Keratinocyte (primary cell): ENCODE measurements at regions not wholly inside any gene's neighbourhood (a gene's known extent, or its start where the extent isn't known, plus 50 kb on each side); places are given as distances from the start of the nearest gene placed in this dataset.

Experiments used
- DNase-seq: peaks from one replicate; pipeline ENCODE4 v3.0.0-alpha.2; 2011; ENCODE audit warnings: low read depth, missing footprints, low spot score
- FAIRE-seq: peaks from 2 replicates; lab custom pipeline; 2011; peaks lifted over from hg19 to GRCh38; lab: Jason Lieb, UNC
- H2AFZ ChIP-seq: 2 replicates; pipeline ENCODE4 v1.6.0; 2012; ENCODE audit warnings: low read length, control low read depth, inconsistent platforms; ENCODE audit not compliant: control insufficient read depth
- H3K27ac ChIP-seq: 2 replicates; pipeline ENCODE4 v1.5.1; 2011; ENCODE audit warnings: low read length; ENCODE audit not compliant: control insufficient read depth, insufficient read depth
- H3K27me3 ChIP-seq: 3 replicates; pipeline ENCODE4 v1.6.0; 2011; ENCODE audit warnings: low read length; ENCODE audit not compliant: control insufficient read depth, insufficient read depth; ENCODE audit errors: extremely low read depth
- H3K36me3 ChIP-seq, 2 experiments: 2 replicates in 1 of 2; 3 replicates in 1 of 2; pipeline ENCODE4 v1.5.1; 2011; ENCODE audit warnings: low read length in 2 of 2, mild to moderate bottlenecking in 1 of 2; ENCODE audit not compliant: control insufficient read depth in 2 of 2, insufficient read depth in 2 of 2; ENCODE audit errors: extremely low read depth in 1 of 2
- H3K4me1 ChIP-seq: 3 replicates; pipeline ENCODE4 v1.5.1; 2011; ENCODE audit warnings: low read length; ENCODE audit not compliant: control insufficient read depth, insufficient read depth; ENCODE audit errors: extremely low read depth
- H3K4me2 ChIP-seq: 3 replicates; pipeline ENCODE4 v1.6.0; 2011; ENCODE audit warnings: low read depth, low read length; ENCODE audit not compliant: control insufficient read depth, insufficient read depth; ENCODE audit errors: extremely low read depth
- H3K4me3 ChIP-seq, 3 experiments: fragments of 200-600 bp in 1 of 3; sonication (generic) in 1 of 3; 2 replicates in 2 of 3; 3 replicates in 1 of 3; pipeline ENCODE4 v1.5.1; 2011 to 2016; ENCODE audit warnings: low read length in 3 of 3, mild to moderate bottlenecking in 3 of 3, control low read depth in 2 of 3, inconsistent platforms in 1 of 3, low read depth in 1 of 3, mixed read lengths in 1 of 3, mixed run types in 1 of 3, moderate library complexity in 1 of 3; ENCODE audit not compliant: control insufficient read depth in 2 of 3, insufficient read depth in 2 of 3; ENCODE audit errors: extremely low read depth in 1 of 3
- H3K79me2 ChIP-seq: 2 replicates; pipeline ENCODE4 v1.6.0; 2012; ENCODE audit warnings: low read length; ENCODE audit not compliant: control insufficient read depth, insufficient read depth
- H3K9ac ChIP-seq: 3 replicates; pipeline ENCODE4 v1.6.0; 2011; ENCODE audit warnings: low read length; ENCODE audit not compliant: control insufficient read depth, insufficient read depth; ENCODE audit errors: extremely low read depth
- H3K9me1 ChIP-seq: 3 replicates; pipeline ENCODE4 v1.6.0; 2011; ENCODE audit warnings: low read length; ENCODE audit not compliant: control insufficient read depth, insufficient read depth; ENCODE audit errors: extremely low read depth
- H3K9me3 ChIP-seq: 2 replicates; pipeline ENCODE4 v1.5.1; 2012; ENCODE audit warnings: low read depth, low read length; ENCODE audit not compliant: control insufficient read depth
- H4K20me1 ChIP-seq: 3 replicates; pipeline ENCODE4 v1.6.0; 2011; ENCODE audit warnings: low read length; ENCODE audit not compliant: control insufficient read depth, insufficient read depth; ENCODE audit errors: extremely low read depth
- CTCF ChIP-seq, 3 experiments: IDR thresholded peaks in 1 of 3; conservative IDR thresholded peaks in 1 of 3; optimal IDR thresholded peaks in 1 of 3; 2 replicates in 2 of 3; 3 replicates in 1 of 3; pipeline versions ENCODE3 to v1.5.1; 2011; ENCODE audit warnings: low read length in 3 of 3, mild to moderate bottlenecking in 3 of 3, moderate library complexity in 2 of 3, control low read depth in 1 of 3, inconsistent platforms in 1 of 3; ENCODE audit not compliant: insufficient read depth in 2 of 3; ENCODE audit errors: extremely low read depth in 1 of 3
- EZH2 ChIP-seq: IDR thresholded peaks from one replicate; pipeline ENCODE4 v1.6.1; 2012; ENCODE audit warnings: inconsistent platforms, mild to moderate bottlenecking, low read length, moderate library complexity
- dilution Hi-C: fragments of 300-500 bp; cut with MboI; formaldehyde crosslinking; loops from one replicate; pipeline ENCODE4 v1.7.0; 2020; ENCODE audit warnings: low sequenced_read_pairs; ENCODE audit not compliant: extremely low pct_ligation_motif_present

- Histone ChIP-seq H3K9me1 (no peaks in the 10 kb centered on the region), H3K9ac (no peak overlapping the region), H3K27ac (no peak overlapping the region), H3K4me1 (no peaks in the 10 kb centered on the region), H3K79me2 (no peaks in the 10 kb centered on the region), H4K20me1 (no peaks in the 10 kb centered on the region), H3K36me3 (no peaks in the 10 kb centered on the region), H3K27me3 (no peaks in the 10 kb centered on the region), H3K4me2 (no peak overlapping the region), H2AFZ (no peak overlapping the region), H3K9me3 (no peaks in the 10 kb centered on the region), H3K4me3 (no peak overlapping the region)
- dilution Hi-C loops = no loop called here
- no peak for TF ChIP-seq EZH2
- no peak for TF ChIP-seq CTCF (optimal IDR thresholded peaks at IDR 0.05 in 1 of 3, IDR thresholded peaks at IDR 0.05 in 1 of 3, conservative IDR thresholded peaks at IDR 0.05 in 1 of 3; ENCODE audit: extremely low read depth in 1 of 3, insufficient read depth in 2 of 3, low read length in 3 of 3)
- FAIRE-seq (no peak), DNase-seq (no peak)
Measured at GRCh38 chr10:117925369-117925768, 121.4 kb downstream of the RAB11FIP2 start.

DNA sequence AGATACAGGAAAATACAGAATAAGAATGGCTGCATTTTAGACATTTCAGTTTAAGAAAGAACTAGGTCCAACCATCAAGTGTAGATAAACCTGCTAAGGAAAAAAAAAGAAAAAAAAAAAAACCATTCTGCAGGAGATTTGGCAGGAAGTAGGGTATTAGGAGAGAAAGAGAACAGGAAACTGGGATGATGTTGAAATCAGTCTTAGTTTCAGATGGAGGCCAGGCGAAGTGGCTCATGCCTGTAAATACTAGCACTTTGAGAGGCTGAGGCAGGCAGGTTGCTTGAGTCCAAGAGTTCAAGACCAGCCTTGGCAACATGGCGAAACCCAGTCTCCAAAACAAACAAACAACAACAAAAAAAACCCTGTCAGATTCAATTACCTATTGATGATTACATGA lies 120.2 kb downstream of the RAB11FIP2 start:
- Histone ChIP-seq H3K4me2 (no peak overlapping the region), H3K4me3 (no peak overlapping the region), H3K36me3 (no peaks in the 10 kb centered on the region), H2AFZ (no peak overlapping the region), H3K27me3 (no peaks in the 10 kb centered on the region), H3K27ac (no peak overlapping the region), H3K79me2 (no peaks in the 10 kb centered on the region), H3K9me3 (no peaks in the 10 kb centered on the region), H4K20me1 (no peaks in the 10 kb centered on the region), H3K4me1 (no peaks in the 10 kb centered on the region), H3K9ac (no peak overlapping the region), H3K9me1 (no peaks in the 10 kb centered on the region)
- dilution Hi-C loops = no loop called here
- DNase-seq (no peak), FAIRE-seq (no peak)
- TF ChIP-seq EZH2 (no peak), CTCF (optimal IDR thresholded peaks at IDR 0.05 in 1 of 3, IDR thresholded peaks at IDR 0.05 in 1 of 3, conservative IDR thresholded peaks at IDR 0.05 in 1 of 3; ENCODE audit: extremely low read depth in 1 of 3, insufficient read depth in 2 of 3, low read length in 3 of 3) (no peak)
